ENCODE measurements at regions not wholly inside any gene's neighbourhood (a gene's known extent, or its start where the extent isn't known, plus 50 kb on each side); places are given as distances from the start of the nearest gene placed in this dataset.

- H3K4me1 ChIP-seq (ENCODE audit: insufficient read depth, low read length) = no peaks in the 10 kb centered on the region
- H3K9me3 ChIP-seq (ENCODE audit: low read depth, low read length) = no peaks in the 10 kb centered on the region
- no peaks in the 10 kb centered on the region for H3K27me3 ChIP-seq (ENCODE audit: insufficient read depth, low read length)
- no peak overlapping the region for H3K4me3 ChIP-seq (ENCODE audit: low read length)
Observed at GRCh38 chr1:83027511-83027910, 971.4 kb downstream of the TTLL7 start.

GRCh38 chr1:83026745-83027144, 972.2 kb downstream of the TTLL7 start:
- H3K4me3 ChIP-seq (ENCODE audit: low read length) = no peak overlapping the region
- H3K27me3 ChIP-seq (ENCODE audit: insufficient read depth, low read length) = no peaks in the 10 kb centered on the region
- H3K9me3 ChIP-seq (ENCODE audit: low read depth, low read length) = no peaks in the 10 kb centered on the region
- H3K4me1 ChIP-seq (ENCODE audit: insufficient read depth, low read length) = no peaks in the 10 kb centered on the region

- H3K27me3 ChIP-seq (ENCODE audit: insufficient read depth, low read length) = no peaks in the 10 kb centered on the region
- H3K4me3 ChIP-seq (ENCODE audit: low read length) = no peak overlapping the region
- H3K9me3 ChIP-seq (ENCODE audit: low read depth, low read length) = no peaks in the 10 kb centered on the region
- no peaks in the 10 kb centered on the region for H3K4me1 ChIP-seq (ENCODE audit: insufficient read depth, low read length)
Observed at GRCh38 chr1:83024251-83024767, 974.6 kb downstream of the TTLL7 start.

GRCh38 chr1:83023212-83023611, 975.7 kb downstream of the TTLL7 start:
- Histone ChIP-seq H3K4me1 (ENCODE audit: insufficient read depth, low read length) (no peaks in the 10 kb centered on the region), H3K9me3 (ENCODE audit: low read depth, low read length) (no peaks in the 10 kb centered on the region), H3K4me3 (ENCODE audit: low read length) (no peak overlapping the region), H3K27me3 (ENCODE audit: insufficient read depth, low read length) (no peaks in the 10 kb centered on the region)

- Histone ChIP-seq H3K9me3 (ENCODE audit: low read depth, low read length) (no peaks in the 10 kb centered on the region), H3K4me3 (ENCODE audit: low read length) (no peak overlapping the region), H3K27me3 (ENCODE audit: insufficient read depth, low read length) (no peaks in the 10 kb centered on the region), H3K4me1 (ENCODE audit: insufficient read depth, low read length) (no peaks in the 10 kb centered on the region)
Observed at GRCh38 chr1:83022206-83022605, 976.7 kb downstream of the TTLL7 start.

- no peaks in the 10 kb centered on the region for H3K9me3 ChIP-seq (ENCODE audit: low read depth, low read length)
- no peaks in the 10 kb centered on the region for H3K27me3 ChIP-seq (ENCODE audit: insufficient read depth, low read length)
Observed at GRCh38 chr1:83017701-83018100, 981.2 kb downstream of the TTLL7 start.

GRCh38 chr1:83017276-83017675, 981.7 kb downstream of the TTLL7 start:
- no peaks in the 10 kb centered on the region for H3K9me3 ChIP-seq (ENCODE audit: low read depth, low read length)
- H3K4me1 ChIP-seq (ENCODE audit: insufficient read depth, low read length) = no peaks in the 10 kb centered on the region
- no peak overlapping the region for H3K4me3 ChIP-seq (ENCODE audit: low read length)
- H3K27me3 ChIP-seq (ENCODE audit: insufficient read depth, low read length) = no peaks in the 10 kb centered on the region

More at GRCh38 chr1:83017701-83018100, 981.2 kb downstream of the TTLL7 start:
- Histone ChIP-seq H3K4me1 (ENCODE audit: insufficient read depth, low read length) (no peaks in the 10 kb centered on the region), H3K4me3 (ENCODE audit: low read length) (no peak overlapping the region)

- no peaks in the 10 kb centered on the region for H3K4me1 ChIP-seq (ENCODE audit: insufficient read depth, low read length)
- H3K27me3 ChIP-seq (ENCODE audit: insufficient read depth, low read length) = no peaks in the 10 kb centered on the region
- no peaks in the 10 kb centered on the region for H3K9me3 ChIP-seq (ENCODE audit: low read depth, low read length)
- H3K4me3 ChIP-seq (ENCODE audit: low read length) = no peak overlapping the region
Observed at GRCh38 chr1:83016354-83016849, 982.5 kb downstream of the TTLL7 start.

- Histone ChIP-seq H3K9me3 (ENCODE audit: low read depth, low read length) (no peaks in the 10 kb centered on the region), H3K4me1 (ENCODE audit: insufficient read depth, low read length) (no peaks in the 10 kb centered on the region), H3K4me3 (ENCODE audit: low read length) (no peak overlapping the region), H3K27me3 (ENCODE audit: insufficient read depth, low read length) (no peaks in the 10 kb centered on the region)
Observed at GRCh38 chr1:83015163-83015562, 983.8 kb downstream of the TTLL7 start.

- H3K4me1 ChIP-seq (ENCODE audit: insufficient read depth, low read length) = no peaks in the 10 kb centered on the region
- H3K27me3 ChIP-seq (ENCODE audit: insufficient read depth, low read length) = no peaks in the 10 kb centered on the region
- H3K4me3 ChIP-seq (ENCODE audit: low read length) = no peak overlapping the region
- H3K9me3 ChIP-seq (ENCODE audit: low read depth, low read length) = no peaks in the 10 kb centered on the region
Observed at GRCh38 chr1:83012950-83013349, 986.0 kb downstream of the TTLL7 start.

GRCh38 chr1:83011265-83011664, 987.7 kb downstream of the TTLL7 start:
- no peaks in the 10 kb centered on the region for H3K4me1 ChIP-seq (ENCODE audit: insufficient read depth, low read length)
- H3K27me3 ChIP-seq (ENCODE audit: insufficient read depth, low read length) = no peaks in the 10 kb centered on the region
- H3K9me3 ChIP-seq (ENCODE audit: low read depth, low read length) = no peaks in the 10 kb centered on the region
- H3K4me3 ChIP-seq (ENCODE audit: low read length) = no peak overlapping the region

GRCh38 chr1:83006271-83006670, 992.7 kb downstream of the TTLL7 start:
- no peaks in the 10 kb centered on the region for H3K9me3 ChIP-seq (ENCODE audit: low read depth, low read length)
- no peak overlapping the region for H3K4me3 ChIP-seq (ENCODE audit: low read length)
- H3K27me3 ChIP-seq (ENCODE audit: insufficient read depth, low read length) = no peaks in the 10 kb centered on the region
- H3K4me1 ChIP-seq (ENCODE audit: insufficient read depth, low read length) = no peaks in the 10 kb centered on the region

- no peaks in the 10 kb centered on the region for H3K4me1 ChIP-seq (ENCODE audit: insufficient read depth, low read length)
- H3K27me3 ChIP-seq (ENCODE audit: insufficient read depth, low read length) = no peaks in the 10 kb centered on the region
- H3K9me3 ChIP-seq (ENCODE audit: low read depth, low read length) = no peaks in the 10 kb centered on the region
- H3K4me3 ChIP-seq (ENCODE audit: low read length) = no peak overlapping the region
Observed at GRCh38 chr1:83000286-83000685, 998.6 kb downstream of the TTLL7 start.

GRCh38 chr1:82995951-82996350, 1003.0 kb downstream of the TTLL7 start:
- Histone ChIP-seq H3K27me3 (ENCODE audit: insufficient read depth, low read length) (no peaks in the 10 kb centered on the region), H3K9me3 (ENCODE audit: low read depth, low read length) (no peaks in the 10 kb centered on the region), H3K4me3 (ENCODE audit: low read length) (no peak overlapping the region), H3K4me1 (ENCODE audit: insufficient read depth, low read length) (no peaks in the 10 kb centered on the region)

GRCh38 chr1:82994616-82995263, 1004.2 kb downstream of the TTLL7 start:
- no peaks in the 10 kb centered on the region for H3K27me3 ChIP-seq (ENCODE audit: insufficient read depth, low read length)
- H3K9me3 ChIP-seq (ENCODE audit: low read depth, low read length) = no peaks in the 10 kb centered on the region
- no peaks in the 10 kb centered on the region for H3K4me1 ChIP-seq (ENCODE audit: insufficient read depth, low read length)
- no peak overlapping the region for H3K4me3 ChIP-seq (ENCODE audit: low read length)

GRCh38 chr1:82991569-82991968, 1007.4 kb downstream of the TTLL7 start:
- no peak overlapping the region for H3K4me3 ChIP-seq (ENCODE audit: low read length)
- H3K27me3 ChIP-seq (ENCODE audit: insufficient read depth, low read length) = no peaks in the 10 kb centered on the region
- H3K9me3 ChIP-seq (ENCODE audit: low read depth, low read length) = no peaks in the 10 kb centered on the region
- H3K4me1 ChIP-seq (ENCODE audit: insufficient read depth, low read length) = no peaks in the 10 kb centered on the region
